ENCODE measurements at regions not wholly inside any gene's neighbourhood (a gene's known extent, or its start where the extent isn't known, plus 50 kb on each side); places are given as distances from the start of the nearest gene placed in this dataset.

DNA sequence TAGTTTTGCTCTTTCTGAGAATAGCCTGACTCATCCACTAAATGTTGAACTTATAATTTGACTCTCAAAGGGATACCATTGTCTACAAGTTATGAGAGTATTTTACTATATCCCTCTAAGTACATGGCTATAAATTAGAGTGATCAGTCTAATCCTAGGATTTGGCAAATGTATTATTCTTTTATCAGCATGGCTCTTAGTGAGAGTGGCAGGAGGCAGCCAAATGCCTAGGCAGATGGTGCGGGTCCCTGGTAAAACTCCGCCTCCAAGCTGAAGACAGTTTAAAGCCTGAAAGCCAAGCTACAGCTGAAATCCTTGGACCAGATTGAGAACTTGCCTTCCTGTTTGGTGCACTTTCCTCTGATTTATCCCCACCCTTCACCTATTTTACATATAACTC, 631.8 kb downstream of the SQOR start:
- TF ChIP-seq, protein P1, sequence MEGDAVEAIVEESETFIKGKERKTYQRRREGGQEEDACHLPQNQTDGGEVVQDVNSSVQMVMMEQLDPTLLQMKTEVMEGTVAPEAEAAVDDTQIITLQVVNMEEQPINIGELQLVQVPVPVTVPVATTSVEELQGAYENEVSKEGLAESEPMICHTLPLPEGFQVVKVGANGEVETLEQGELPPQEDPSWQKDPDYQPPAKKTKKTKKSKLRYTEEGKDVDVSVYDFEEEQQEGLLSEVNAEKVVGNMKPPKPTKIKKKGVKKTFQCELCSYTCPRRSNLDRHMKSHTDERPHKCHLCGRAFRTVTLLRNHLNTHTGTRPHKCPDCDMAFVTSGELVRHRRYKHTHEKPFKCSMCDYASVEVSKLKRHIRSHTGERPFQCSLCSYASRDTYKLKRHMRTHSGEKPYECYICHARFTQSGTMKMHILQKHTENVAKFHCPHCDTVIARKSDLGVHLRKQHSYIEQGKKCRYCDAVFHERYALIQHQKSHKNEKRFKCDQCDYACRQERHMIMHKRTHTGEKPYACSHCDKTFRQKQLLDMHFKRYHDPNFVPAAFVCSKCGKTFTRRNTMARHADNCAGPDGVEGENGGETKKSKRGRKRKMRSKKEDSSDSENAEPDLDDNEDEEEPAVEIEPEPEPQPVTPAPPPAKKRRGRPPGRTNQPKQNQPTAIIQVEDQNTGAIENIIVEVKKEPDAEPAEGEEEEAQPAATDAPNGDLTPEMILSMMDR (IDR thresholded peaks at IDR 0.05; ENCODE audit: insufficient read depth, low read length, poor library complexity, severe bottlenecking): no peak
- TF ChIP-seq EZH2phosphoT487 (conservative IDR thresholded peaks at IDR 0.05; ENCODE audit: low read length): no peak

Measured in SU-DHL-6 (cell line).